Endodermal cell (in vitro differentiated cells): ENCODE measurements at regions not wholly inside any gene's neighbourhood (a gene's known extent, or its start where the extent isn't known, plus 50 kb on each side); places are given as distances from the start of the nearest gene placed in this dataset.

Experiments used
- DNase-seq: peaks from one replicate; pipeline ENCODE4 v3.0.0-alpha.2; 2017
- H3K27ac ChIP-seq: 2 replicates; pipeline ENCODE4 v1.5.1; 2013; ENCODE audit warnings: mild to moderate bottlenecking, low read depth, low read length, moderate library complexity
- H3K27me3 ChIP-seq: 2 replicates; pipeline ENCODE4 v1.6.1; 2013; ENCODE audit warnings: mild to moderate bottlenecking, low read length, moderate library complexity; ENCODE audit not compliant: insufficient read depth, control insufficient read depth, poor library complexity, severe bottlenecking
- H3K36me3 ChIP-seq: 2 replicates; pipeline ENCODE4 v1.7.0; 2013; ENCODE audit warnings: mild to moderate bottlenecking, low read length, moderate library complexity; ENCODE audit not compliant: control insufficient read depth, insufficient read depth
- H3K4me1 ChIP-seq: one replicate; pipeline ENCODE4 v1.7.0; 2013; ENCODE audit warnings: low read length; ENCODE audit not compliant: control insufficient read depth, insufficient read depth
- H3K4me3 ChIP-seq: 2 replicates; pipeline ENCODE4 v1.5.1; 2013; ENCODE audit warnings: mild to moderate bottlenecking, low read length, moderate library complexity
- H3K9ac ChIP-seq: 2 replicates; pipeline ENCODE4 v1.6.1; 2013; ENCODE audit warnings: mild to moderate bottlenecking, low read length, moderate library complexity; ENCODE audit not compliant: poor library complexity, severe bottlenecking; ENCODE audit errors: extremely low read depth
- H3K9me3 ChIP-seq: 2 replicates; pipeline ENCODE4 v1.6.1; 2013; ENCODE audit warnings: mild to moderate bottlenecking, low read length, moderate library complexity; ENCODE audit not compliant: control insufficient read depth
- H3K27ac Mint-ChIP-seq: 2 replicates; pipeline ENCODE4 v1.8.0; 2020; ENCODE audit warnings: mixed read lengths
- H3K27me3 Mint-ChIP-seq: 2 replicates; pipeline ENCODE4 v1.8.0; 2021; ENCODE audit warnings: mild to moderate bottlenecking, mixed read lengths; ENCODE audit not compliant: insufficient read depth
- H3K36me3 Mint-ChIP-seq: 2 replicates; pipeline ENCODE4 v1.8.0; 2020; ENCODE audit warnings: low read depth, mixed read lengths
- H3K4me1 Mint-ChIP-seq: 2 replicates; pipeline ENCODE4 v1.8.0; 2020; ENCODE audit warnings: mixed read lengths
- H3K4me3 Mint-ChIP-seq: 2 replicates; pipeline ENCODE4 v1.8.0; 2020; ENCODE audit warnings: mild to moderate bottlenecking, moderate library complexity, mixed read lengths
- H3K9me3 Mint-ChIP-seq: 2 replicates; pipeline ENCODE4 v1.8.0; 2020; ENCODE audit warnings: mild to moderate bottlenecking, mixed read lengths
- CTCF ChIP-seq: fragments of 200-600 bp; sonication (generic); conservative IDR thresholded peaks from 2 replicates; pipeline ENCODE4 v1.5.0; 2021; ENCODE audit warnings: antibody characterized with exemption, mild to moderate bottlenecking
- WGBS, 2 experiments: methylation state at CpG; one replicate each; pipeline versions ENCODE4 v1.1.5 to v1.1.7; 2013; ENCODE audit warnings: missing lambda C conversion rate in 2 of 2, mixed read lengths in 1 of 2; ENCODE audit not compliant: insufficient coverage in 1 of 2, insufficient read length in 1 of 2; 5-methylcytosine and 5-hydroxymethylcytosine counted together

- Histone ChIP-seq H3K27ac (no peak overlapping the region), H3K4me1 (no peaks in the 10 kb centered on the region), H3K9me3 (peaks cover 6% of the 10 kb centered on the region), H3K4me3 (no peak overlapping the region), H3K9ac (no peak overlapping the region), H3K36me3 (no peaks in the 10 kb centered on the region), H3K27me3 (no peaks in the 10 kb centered on the region)
- Mint-ChIP-seq H3K9me3 (no peaks in the 10 kb centered on the region), H3K4me3 (no peak overlapping the region), H3K27me3 (no peaks in the 10 kb centered on the region), H3K4me1 (peaks cover 22% of the 10 kb centered on the region), H3K27ac (no peak overlapping the region), H3K36me3 (no peaks in the 10 kb centered on the region)
- WGBS, 2 experiments = 100% methylated on average over 1 of the region's 2 CpGs; no CpG with 5 or more reads in 1 of the 2 experiments
- DNase-seq = no peak
- no peak for TF ChIP-seq CTCF
Measured at GRCh38 chr4:176999935-177000543, 207.3 kb upstream of the VEGFC start.

GRCh38 chr4:177001271-177002175 lies 208.8 kb upstream of the VEGFC start:
- Mint-ChIP-seq H3K27me3 (no peaks in the 10 kb centered on the region), H3K9me3 (no peaks in the 10 kb centered on the region), H3K4me3 (no peak overlapping the region), H3K4me1 (peaks cover 22% of the 10 kb centered on the region), H3K36me3 (no peaks in the 10 kb centered on the region), H3K27ac (peak overlapping the region; percentile 39)
- no peak for TF ChIP-seq CTCF
- H3K36me3 ChIP-seq = no peaks in the 10 kb centered on the region
- H3K27me3 ChIP-seq = no peaks in the 10 kb centered on the region
- H3K4me1 ChIP-seq = no peaks in the 10 kb centered on the region
- WGBS, 2 experiments = 85 to 100% methylated on average over 2 to 3 of the region's 3 CpGs
- no peak overlapping the region for H3K4me3 ChIP-seq
- no peak for DNase-seq
- H3K9me3 ChIP-seq = peaks cover 6% of the 10 kb centered on the region
- H3K9ac ChIP-seq = no peak overlapping the region
- no peak overlapping the region for H3K27ac ChIP-seq

GRCh38 chr4:177005674-177006230 lies 213.0 kb upstream of the VEGFC start:
- no peak overlapping the region for H3K27ac Mint-ChIP-seq
- no peak for DNase-seq
- no peak for TF ChIP-seq CTCF
- H3K27me3 Mint-ChIP-seq = no peaks in the 10 kb centered on the region
- H3K4me3 Mint-ChIP-seq = no peak overlapping the region
- Histone ChIP-seq H3K27me3 (no peaks in the 10 kb centered on the region), H3K36me3 (no peaks in the 10 kb centered on the region), H3K4me1 (no peaks in the 10 kb centered on the region), H3K9me3 (no peaks in the 10 kb centered on the region), H3K27ac (no peak overlapping the region), H3K4me3 (no peak overlapping the region), H3K9ac (no peak overlapping the region)
- H3K36me3 Mint-ChIP-seq = no peaks in the 10 kb centered on the region
- H3K9me3 Mint-ChIP-seq = no peaks in the 10 kb centered on the region
- WGBS, 2 experiments = 81 to 94% methylated on average over 2 to 3 of the region's 3 CpGs
- H3K4me1 Mint-ChIP-seq = peaks cover 13% of the 10 kb centered on the region
